Gastrocnemius medialis (tissue), 4 donors: ENCODE measurements at regions not wholly inside any gene's neighbourhood (a gene's known extent, or its start where the extent isn't known, plus 50 kb on each side); places are given as distances from the start of the nearest gene placed in this dataset.
"Not testable (repeated sequence)": the region's sequence is repeated elsewhere in the genome, so short reads cannot be mapped to it uniquely, and the experiment has no call there.

ENCODE experiments used
- POLR2A ChIP-seq, 2 donors: fragments of 450-650 bp; IDR thresholded peaks; one replicate each; pipeline ENCODE4 v1.6.1; 2017; ENCODE audit warnings: antibody characterized with exemption in 2 of 2, mild to moderate bottlenecking in 2 of 2, moderate library complexity in 2 of 2
- TF ChIP-seq, protein P1 (sequence below), 5 experiments: fragments of 450-650 bp in 3 of 5; fragments of 200-600 bp in 2 of 5; sonication (generic) in 2 of 5; IDR thresholded peaks in 4 of 5; conservative IDR thresholded peaks in 1 of 5; 1 replicate in 4 of 5; 2 replicates in 1 of 5; pipeline ENCODE4 v1.5.1; 2016 to 2019; ENCODE audit warnings: antibody characterized with exemption in 5 of 5, mild to moderate bottlenecking in 3 of 5, moderate library complexity in 3 of 5

DNA sequence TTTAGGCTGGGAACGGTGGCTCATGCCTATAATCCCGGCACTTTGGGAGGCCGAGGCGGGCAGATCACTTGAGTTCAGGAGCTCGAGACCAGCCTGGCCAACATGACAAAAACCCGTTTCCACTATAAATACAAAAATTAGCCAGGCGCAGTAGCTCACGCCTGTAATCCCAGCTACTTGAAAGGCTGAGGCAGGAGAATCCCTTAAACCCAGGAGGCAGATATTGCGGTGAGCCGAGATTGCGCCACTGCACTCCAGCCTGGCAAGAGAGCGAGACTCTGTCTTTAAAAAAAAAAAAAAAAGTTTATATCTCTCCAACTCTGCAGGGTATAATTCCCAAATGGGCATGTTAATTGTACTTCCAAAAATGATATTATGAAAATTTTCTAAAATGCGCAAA lies 91.6 kb downstream of the CD200R1L start:
- TF ChIP-seq, protein P1, sequence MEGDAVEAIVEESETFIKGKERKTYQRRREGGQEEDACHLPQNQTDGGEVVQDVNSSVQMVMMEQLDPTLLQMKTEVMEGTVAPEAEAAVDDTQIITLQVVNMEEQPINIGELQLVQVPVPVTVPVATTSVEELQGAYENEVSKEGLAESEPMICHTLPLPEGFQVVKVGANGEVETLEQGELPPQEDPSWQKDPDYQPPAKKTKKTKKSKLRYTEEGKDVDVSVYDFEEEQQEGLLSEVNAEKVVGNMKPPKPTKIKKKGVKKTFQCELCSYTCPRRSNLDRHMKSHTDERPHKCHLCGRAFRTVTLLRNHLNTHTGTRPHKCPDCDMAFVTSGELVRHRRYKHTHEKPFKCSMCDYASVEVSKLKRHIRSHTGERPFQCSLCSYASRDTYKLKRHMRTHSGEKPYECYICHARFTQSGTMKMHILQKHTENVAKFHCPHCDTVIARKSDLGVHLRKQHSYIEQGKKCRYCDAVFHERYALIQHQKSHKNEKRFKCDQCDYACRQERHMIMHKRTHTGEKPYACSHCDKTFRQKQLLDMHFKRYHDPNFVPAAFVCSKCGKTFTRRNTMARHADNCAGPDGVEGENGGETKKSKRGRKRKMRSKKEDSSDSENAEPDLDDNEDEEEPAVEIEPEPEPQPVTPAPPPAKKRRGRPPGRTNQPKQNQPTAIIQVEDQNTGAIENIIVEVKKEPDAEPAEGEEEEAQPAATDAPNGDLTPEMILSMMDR (IDR thresholded peaks at IDR 0.05 in 4 of 5, conservative IDR thresholded peaks at IDR 0.05 in 1 of 5), result not testable (repeated sequence)
- not testable (repeated sequence) for TF ChIP-seq POLR2A (IDR thresholded peaks at IDR 0.05)
